ENCODE measurements at regions not wholly inside any gene's neighbourhood (a gene's known extent, or its start where the extent isn't known, plus 50 kb on each side); places are given as distances from the start of the nearest gene placed in this dataset.

DNA sequence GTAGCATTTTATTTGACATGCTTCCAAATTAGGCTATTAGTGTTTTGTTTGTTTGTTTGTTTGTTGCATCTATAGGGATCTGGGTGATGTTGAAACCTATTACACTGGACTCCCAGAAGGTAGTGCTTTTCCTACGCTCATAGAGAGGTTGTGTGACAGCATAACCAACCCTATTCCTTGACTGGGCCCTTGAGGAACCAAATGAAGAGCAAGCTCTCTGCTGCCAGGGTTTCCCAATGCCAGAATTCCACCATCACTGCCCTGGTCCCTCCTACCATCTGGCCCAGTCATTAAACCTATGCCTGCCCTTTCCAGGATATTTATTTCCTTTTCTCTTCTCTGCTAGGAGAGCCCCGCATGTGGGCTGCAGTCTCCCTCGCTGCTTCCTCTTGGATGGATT is 210.6 kb downstream of the IRS2 start:
- TF ChIP-seq, protein P1, sequence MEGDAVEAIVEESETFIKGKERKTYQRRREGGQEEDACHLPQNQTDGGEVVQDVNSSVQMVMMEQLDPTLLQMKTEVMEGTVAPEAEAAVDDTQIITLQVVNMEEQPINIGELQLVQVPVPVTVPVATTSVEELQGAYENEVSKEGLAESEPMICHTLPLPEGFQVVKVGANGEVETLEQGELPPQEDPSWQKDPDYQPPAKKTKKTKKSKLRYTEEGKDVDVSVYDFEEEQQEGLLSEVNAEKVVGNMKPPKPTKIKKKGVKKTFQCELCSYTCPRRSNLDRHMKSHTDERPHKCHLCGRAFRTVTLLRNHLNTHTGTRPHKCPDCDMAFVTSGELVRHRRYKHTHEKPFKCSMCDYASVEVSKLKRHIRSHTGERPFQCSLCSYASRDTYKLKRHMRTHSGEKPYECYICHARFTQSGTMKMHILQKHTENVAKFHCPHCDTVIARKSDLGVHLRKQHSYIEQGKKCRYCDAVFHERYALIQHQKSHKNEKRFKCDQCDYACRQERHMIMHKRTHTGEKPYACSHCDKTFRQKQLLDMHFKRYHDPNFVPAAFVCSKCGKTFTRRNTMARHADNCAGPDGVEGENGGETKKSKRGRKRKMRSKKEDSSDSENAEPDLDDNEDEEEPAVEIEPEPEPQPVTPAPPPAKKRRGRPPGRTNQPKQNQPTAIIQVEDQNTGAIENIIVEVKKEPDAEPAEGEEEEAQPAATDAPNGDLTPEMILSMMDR (conservative IDR thresholded peaks at IDR 0.05; ENCODE audit: low read depth, low read length) = no peak
- TF ChIP-seq, protein P2, sequence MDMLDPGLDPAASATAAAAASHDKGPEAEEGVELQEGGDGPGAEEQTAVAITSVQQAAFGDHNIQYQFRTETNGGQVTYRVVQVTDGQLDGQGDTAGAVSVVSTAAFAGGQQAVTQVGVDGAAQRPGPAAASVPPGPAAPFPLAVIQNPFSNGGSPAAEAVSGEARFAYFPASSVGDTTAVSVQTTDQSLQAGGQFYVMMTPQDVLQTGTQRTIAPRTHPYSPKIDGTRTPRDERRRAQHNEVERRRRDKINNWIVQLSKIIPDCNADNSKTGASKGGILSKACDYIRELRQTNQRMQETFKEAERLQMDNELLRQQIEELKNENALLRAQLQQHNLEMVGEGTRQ (IDR thresholded peaks at IDR 0.05; ENCODE audit: low read depth, low read length) = no peak
- TF ChIP-seq POLR2A (IDR thresholded peaks at IDR 0.05; ENCODE audit: low read depth, low read length) (no peak), RCOR1 (IDR thresholded peaks at IDR 0.05; ENCODE audit: insufficient replicate concordance, low read length) (no peak), BHLHE40 (IDR thresholded peaks at IDR 0.05; ENCODE audit: low read depth, low read length) (no peak)

Data from IMR-90 (cell line).